GM18505 (cell line): ENCODE measurements at regions not wholly inside any gene's neighbourhood (a gene's known extent, or its start where the extent isn't known, plus 50 kb on each side); places are given as distances from the start of the nearest gene placed in this dataset.

Experiments used
- ATAC-seq: cut with Tn5 transposase; IDR thresholded peaks from one replicate; pipeline ENCODE4 v1.9.1; 2021; ENCODE audit not compliant: unreplicated experiment
- POLR2A ChIP-seq: IDR thresholded peaks from 4 replicates; pipeline ENCODE4 v1.6.1; 2011; ENCODE audit warnings: borderline replicate concordance; ENCODE audit not compliant: insufficient read depth, insufficient read length; ENCODE audit errors: extremely low read depth

DNA sequence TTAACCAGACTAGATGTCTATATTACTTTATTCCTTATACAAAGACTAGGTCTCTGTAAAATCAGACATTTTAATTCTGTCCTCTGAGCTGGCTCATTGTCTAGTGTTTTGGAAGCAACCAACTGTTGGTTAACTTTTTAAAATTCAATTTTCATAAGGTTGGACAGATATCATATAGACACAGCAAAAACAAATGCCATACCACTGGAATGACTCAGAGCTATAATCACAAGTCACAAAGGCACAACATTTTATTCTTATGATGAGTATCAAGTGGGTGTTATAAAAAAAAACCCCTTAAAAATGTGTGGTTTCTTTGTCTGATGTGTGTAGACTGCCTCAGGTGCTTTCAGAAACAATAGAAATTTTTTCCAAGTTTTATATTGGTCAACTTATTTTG is 296.2 kb upstream of the MARCKS start:
- no peak for TF ChIP-seq POLR2A
- no peak for ATAC-seq

DNA sequence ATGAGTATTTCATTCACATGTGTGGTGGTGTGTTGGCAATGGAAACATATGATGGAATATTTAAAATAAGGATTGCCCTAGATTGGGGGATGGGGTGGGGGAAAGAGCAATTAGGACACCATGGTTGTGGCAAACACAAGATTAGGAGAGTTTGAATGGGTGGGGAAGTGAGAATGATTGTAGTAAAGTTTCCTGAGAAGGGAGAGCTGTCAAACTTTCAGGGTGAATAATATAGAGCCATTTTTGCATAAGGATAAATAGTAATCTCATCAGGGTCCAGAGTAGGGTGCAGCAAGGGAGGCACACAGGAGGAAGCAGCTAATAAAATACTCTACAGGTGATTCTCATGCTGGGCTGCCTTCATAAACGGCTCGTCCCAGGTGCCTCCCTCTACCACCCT is 294.9 kb upstream of the MARCKS start:
- no peak for TF ChIP-seq POLR2A
- no peak for ATAC-seq

DNA sequence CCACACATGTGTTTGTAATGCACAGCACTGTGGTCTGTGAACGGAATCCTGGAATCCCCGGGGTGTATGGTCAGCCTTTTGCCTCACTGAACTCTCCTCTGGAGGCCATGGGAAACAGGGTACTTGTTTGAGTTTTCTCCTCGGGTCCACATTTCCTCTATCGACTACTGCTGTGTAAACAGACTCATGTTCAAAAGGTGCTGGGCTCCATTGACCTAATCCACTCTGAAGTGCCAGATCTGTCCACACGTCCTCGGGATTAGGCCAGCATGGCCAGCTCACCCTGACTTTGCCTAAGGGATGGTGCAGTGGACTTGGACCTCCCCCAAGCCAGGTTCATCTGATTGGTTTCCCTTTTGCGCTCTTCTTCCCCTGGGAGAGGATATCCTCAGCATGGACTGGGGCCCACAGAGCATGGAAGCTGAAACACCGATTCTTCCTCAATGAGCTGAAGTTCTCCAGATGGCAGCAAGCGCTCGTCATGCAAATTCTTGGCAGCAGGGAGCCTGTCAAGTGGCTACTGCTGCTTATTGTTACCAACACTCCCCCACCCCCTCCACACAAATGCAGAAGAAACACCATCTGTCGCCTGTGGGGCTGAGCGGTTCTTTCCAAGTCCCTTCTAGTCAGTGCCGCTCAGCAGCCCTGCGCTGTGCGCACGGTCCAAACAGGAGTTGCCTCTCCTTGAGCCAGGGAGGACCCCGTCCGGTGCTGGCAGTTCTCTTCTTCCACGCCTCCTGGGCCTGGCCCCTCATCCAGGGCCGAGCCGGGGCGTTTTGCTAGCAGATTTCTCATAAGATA is 292.6 kb upstream of the MARCKS start:
- peak; percentile 78 for ATAC-seq
- TF ChIP-seq POLR2A, result no peak

DNA sequence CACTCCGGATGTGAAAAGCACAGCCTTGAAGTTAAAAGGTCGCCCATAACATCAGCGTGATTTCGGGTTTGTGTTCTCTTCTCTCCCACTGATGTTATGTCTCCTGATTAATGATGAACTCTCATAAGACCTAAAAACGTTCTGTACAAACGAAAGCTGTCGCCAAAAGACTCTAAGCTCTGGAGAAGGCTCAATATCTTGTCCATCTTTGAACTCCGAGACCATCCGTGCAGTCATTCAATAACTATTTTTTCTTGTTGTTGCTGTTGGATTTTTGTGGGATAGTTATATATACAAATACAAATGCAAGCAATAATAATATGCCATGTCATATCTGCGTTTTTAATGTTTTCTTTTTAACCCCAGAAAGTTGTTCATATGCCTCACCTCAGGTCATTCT is 291.8 kb upstream of the MARCKS start:
- no peak for TF ChIP-seq POLR2A
- peak; percentile 14 for ATAC-seq

DNA sequence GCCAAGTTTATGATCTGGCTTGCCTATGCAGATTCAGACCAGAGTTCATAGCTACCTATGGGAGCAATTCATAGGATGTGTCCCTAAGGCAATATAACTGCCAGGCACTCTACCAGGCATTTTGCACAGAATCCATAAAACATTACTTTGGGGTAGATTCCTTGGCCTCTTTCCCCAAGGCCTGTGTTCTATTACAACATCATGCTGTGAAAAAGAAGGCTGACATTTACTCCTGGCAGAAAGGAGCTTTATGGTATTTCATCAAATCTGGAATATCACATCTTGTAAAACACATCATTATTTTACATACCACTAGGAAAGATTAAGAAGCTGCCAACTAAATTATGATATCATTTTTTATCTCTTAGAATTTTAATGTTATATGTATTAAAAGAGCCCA is 287.0 kb upstream of the MARCKS start:
- no peak for TF ChIP-seq POLR2A
- ATAC-seq, result no peak

DNA sequence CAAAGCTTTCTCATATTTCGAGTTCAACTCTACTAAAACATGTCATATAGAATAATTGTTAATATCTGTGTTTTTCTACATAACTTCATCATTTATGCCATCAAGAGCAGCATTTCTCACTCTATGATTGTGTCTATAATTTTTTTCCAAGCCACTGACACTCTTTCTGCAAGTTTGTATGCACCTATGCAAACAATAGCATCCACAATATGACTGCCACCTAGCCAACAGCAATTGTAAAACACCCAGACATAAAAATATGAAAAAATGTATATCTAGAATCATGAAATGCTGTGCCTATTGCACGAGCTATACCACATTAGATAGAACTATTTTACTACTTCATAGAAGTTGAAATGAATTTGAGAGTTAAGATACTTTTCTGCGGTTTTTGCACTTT is 286.5 kb upstream of the MARCKS start:
- ATAC-seq, result no peak
- no peak for TF ChIP-seq POLR2A

DNA sequence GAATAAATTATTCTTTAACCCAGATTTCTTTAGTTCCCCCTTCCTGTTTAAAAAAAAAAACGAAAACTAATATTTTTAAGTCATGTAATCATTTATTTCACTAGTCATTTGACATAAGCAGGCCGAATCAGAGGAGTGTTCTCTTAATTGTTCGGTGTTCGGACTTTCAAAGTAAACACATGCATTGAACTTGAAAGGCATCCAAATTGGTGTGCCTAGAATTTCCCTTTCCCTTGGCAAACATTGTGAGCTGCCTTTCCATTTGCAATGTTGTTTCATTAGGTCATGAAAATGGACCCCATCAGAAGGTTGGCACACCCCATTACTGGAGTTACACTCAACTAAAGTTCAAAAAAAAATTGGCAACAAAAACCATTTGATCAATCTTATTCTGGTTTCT is 283.0 kb upstream of the MARCKS start:
- ATAC-seq, result no peak

DNA sequence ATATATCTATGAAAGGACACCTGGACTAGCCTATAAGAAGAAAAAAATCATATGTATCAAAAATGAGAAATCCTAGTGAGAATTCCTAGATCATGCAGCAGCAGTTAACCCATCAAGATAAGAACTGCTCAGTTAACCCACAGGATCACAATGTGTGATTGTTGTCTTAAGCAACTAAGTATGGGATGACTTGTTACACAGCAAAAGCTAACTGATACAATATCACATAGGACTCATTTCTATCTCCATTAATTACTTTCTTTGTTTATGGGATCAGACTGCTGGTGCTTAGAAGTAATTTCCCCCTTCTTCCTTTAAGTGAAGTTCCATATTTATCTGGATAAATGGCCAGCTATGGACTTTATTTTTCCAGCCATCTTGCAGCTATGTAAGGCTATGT is 280.8 kb upstream of the MARCKS start:
- no peak for ATAC-seq
- no peak for TF ChIP-seq POLR2A

More for the DNA sequence above, 283.0 kb upstream of the MARCKS start:
- no peak for TF ChIP-seq POLR2A

DNA sequence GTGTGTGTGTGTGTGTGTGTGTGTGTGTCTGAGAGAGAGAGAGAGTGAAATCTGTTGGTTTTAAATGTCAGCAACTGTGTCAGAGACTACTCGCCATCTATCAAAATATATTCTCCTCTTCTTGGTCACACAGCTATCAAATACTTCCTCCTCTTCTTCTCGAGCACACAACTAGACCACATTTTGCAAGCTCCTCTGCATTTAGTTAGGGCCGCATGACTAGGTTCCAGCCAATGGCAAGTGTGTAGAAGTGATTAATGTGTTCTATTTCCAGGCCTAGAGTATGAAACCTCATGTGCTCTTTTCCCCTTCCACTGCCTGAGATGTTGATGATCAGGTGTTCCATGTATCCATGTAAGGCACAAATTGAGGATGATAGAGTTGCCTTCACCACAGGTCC is 278.5 kb upstream of the MARCKS start:
- no peak for ATAC-seq
- TF ChIP-seq POLR2A, result no peak

DNA sequence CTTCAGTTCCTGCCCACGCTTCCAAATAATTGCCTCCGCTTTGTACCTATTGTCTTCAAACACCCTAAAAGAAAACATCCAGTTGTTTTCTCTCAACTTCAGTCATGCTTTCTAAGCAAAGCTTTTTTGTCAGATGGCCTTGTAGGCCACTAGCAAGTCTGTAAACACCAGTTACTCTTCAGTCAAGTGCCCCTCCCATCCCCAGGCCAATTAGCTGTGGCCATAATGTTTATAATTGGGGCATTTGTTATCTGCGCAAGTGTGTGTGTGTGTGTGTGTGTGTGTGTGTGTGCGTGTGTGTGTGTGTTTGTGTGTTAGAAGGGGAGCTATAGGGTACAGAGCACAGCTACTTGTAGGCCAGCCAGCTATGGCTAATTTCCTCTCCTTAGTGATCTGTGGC is 272.4 kb upstream of the MARCKS start:
- TF ChIP-seq POLR2A, result no peak
- ATAC-seq, result no peak

DNA sequence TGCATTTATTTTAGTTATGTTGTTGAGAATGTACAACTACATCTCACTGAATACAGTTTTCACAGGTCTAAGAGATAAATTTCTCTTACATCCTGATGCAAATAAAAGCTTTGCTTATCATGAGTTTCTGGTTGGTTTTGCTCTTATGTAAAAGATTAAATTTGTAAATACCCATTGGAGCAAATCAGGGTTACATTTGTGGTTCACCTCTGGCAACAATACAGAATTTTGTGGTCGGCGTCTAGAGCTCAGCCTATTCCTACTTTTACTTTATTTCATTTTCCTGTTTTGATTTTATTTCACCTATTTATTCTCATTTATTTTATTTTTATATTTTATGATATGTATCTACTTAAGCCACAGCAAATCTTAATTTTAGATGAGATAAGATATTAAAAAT is 271.9 kb upstream of the MARCKS start:
- no peak for TF ChIP-seq POLR2A
- no peak for ATAC-seq

DNA sequence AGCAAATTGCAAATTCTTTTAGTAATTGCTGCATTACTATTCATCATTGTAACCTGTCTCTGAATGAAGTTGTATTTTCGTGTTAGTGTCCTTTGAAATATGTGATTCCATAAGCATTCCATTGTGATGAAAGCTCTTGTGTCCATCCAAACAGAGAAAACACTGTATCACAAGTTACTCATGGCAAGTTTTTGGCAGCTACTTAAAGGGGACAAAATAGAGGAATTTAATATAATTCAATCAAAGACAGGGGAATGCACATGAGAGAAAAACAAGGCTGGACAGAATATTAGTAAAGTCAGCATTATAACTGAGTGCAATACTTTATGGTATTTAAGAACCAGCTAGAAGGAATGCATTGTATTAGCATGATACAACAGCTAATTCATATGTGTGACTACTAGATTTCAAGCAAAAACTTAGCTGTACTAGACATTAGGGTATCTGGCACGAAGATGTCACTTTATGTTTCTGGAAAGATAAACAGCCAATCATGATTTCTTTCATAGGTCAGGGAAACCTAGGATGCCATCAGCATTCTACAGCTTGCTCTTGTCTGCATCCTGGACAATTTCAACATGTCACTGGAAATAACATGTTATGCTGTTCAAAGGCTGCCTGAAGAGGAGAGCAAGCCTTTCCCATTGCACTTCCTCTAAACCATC is 270.6 kb upstream of the MARCKS start:
- no peak for TF ChIP-seq POLR2A
- no peak for ATAC-seq

DNA sequence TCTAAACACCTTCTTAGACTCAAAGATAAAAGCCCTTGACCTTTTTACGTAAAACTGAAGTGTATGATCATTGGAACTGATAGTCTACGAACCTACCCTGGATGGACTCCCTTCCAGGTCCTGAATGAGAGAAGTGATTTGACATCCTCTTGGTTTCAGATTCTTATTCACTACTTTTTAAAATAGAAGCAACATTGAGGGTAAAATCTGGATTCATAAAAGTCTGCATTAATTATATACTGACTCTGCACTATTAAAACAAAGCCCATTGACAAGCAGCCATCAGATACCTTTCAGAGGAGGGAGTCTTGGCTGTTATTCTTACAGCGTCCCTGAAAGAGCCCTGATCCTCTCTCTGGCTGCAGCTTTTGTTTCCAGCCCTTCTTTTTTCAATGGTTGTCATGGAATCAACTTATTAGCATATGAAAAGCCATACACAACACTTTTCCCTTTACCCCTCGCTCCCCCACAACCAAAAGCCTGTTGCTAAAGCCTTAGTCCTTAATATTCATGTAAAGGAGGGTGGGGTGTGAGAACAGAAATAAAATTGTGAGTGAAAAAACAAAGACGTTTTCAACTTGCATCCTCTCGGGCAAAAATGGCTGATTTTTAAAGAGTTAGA is 270.0 kb upstream of the MARCKS start:
- no peak for TF ChIP-seq POLR2A
- no peak for ATAC-seq

DNA sequence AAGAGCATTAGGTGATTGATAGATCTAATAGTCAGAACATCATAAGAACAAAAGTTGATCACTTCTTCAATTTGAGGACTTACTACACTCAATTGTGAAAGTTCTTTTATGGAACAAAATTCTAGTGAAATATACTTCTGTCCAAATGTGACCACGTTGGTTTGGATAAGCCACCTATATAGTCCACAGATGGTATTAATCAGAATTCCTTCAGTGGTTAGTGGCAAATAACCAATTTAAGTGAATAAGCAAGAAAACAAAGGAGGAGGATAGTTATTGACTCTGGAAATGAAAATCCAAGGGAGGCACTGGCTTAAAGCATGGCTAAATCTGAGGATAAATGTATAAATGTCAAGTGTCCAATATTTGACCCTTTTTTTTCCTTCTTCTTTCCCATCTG is 268.5 kb upstream of the MARCKS start:
- TF ChIP-seq POLR2A, result no peak
- ATAC-seq, result no peak
